ENCODE measurements at regions not wholly inside any gene's neighbourhood (a gene's known extent, or its start where the extent isn't known, plus 50 kb on each side); places are given as distances from the start of the nearest gene placed in this dataset.

GRCh38 chr9:82757924-82758323, 305.0 kb downstream of the RASEF start:
- TF ChIP-seq CTCF (IDR thresholded peaks at IDR 0.05) (no peak), EP300 (IDR thresholded peaks at IDR 0.05) (no peak), POLR2A (IDR thresholded peaks at IDR 0.05) (no peak), POLR2AphosphoS5 (IDR thresholded peaks at IDR 0.05) (no peak)
